SK-N-SH (cell line): ENCODE measurements at regions not wholly inside any gene's neighbourhood (a gene's known extent, or its start where the extent isn't known, plus 50 kb on each side); places are given as distances from the start of the nearest gene placed in this dataset.

ENCODE experiments used
- CTCF ChIA-PET: fragments of 300-600, 350-600 bp; formaldehyde crosslinking; extraction: SDS; loops from one replicate; lab custom pipeline; 2021; lab: Yijun Ruan, JAX
- POLR2A ChIA-PET: fragments of 350-600 bp; sonication (Branson Sonifier 250); formaldehyde crosslinking; extraction: SDS; loops from one replicate; lab custom pipeline; 2020; ENCODE audit warnings: antibody characterized with exemption, inconsistent platforms; lab: Yijun Ruan, JAX
- DNase-seq: peaks from one replicate; pipeline ENCODE4 v3.0.0; 2012
- H2AFZ ChIP-seq: fragments of 200-600 bp; sonication (generic); 2 replicates; pipeline ENCODE4 v1.8.1; 2016; ENCODE audit warnings: antibody characterized with exemption, mild to moderate bottlenecking, low read depth
- H3F3A ChIP-seq: fragments of 200-600 bp; sonication (generic); replicated peaks from 2 replicates; pipeline ENCODE3; 2016; ENCODE audit warnings: antibody characterized with exemption, mild to moderate bottlenecking; ENCODE audit not compliant: insufficient read depth
- H3K27ac ChIP-seq, 2 experiments: fragments of 200-500 bp in 1 of 2; fragments of 200-600 bp in 1 of 2; sonication (Bioruptor generic) in 1 of 2; sonication (generic), shearing (Covaris generic) in 1 of 2; 2 replicates each; pipeline versions ENCODE4 v1.5.1 to v1.6.1; 2014 to 2016; ENCODE audit warnings: low read depth in 2 of 2, inconsistent platforms in 1 of 2, low read length in 1 of 2, mild to moderate bottlenecking in 1 of 2, mixed read lengths in 1 of 2
- H3K27me3 ChIP-seq: fragments of 200-600 bp; sonication (generic), shearing (Covaris generic); 2 replicates; pipeline ENCODE4 v1.6.1; 2016; ENCODE audit warnings: mixed run types; ENCODE audit not compliant: insufficient read depth
- H3K36me3 ChIP-seq, 2 experiments: fragments of 200-500 bp in 1 of 2; fragments of 200-600 bp in 1 of 2; sonication (Bioruptor generic) in 1 of 2; sonication (generic) in 1 of 2; replicated peaks in 1 of 2; 2 replicates each; pipeline versions ENCODE3 to v1.5.1; 2014 to 2016; ENCODE audit warnings: low read length in 1 of 2, mild to moderate bottlenecking in 1 of 2; ENCODE audit not compliant: insufficient read depth in 2 of 2, control insufficient read depth in 1 of 2
- H3K4me1 ChIP-seq, 2 experiments: fragments of 200-500 bp in 1 of 2; fragments of 200-600 bp in 1 of 2; sonication (Bioruptor generic) in 1 of 2; sonication (generic), shearing (Covaris generic) in 1 of 2; 2 replicates each; pipeline versions ENCODE4 v1.5.1 to v1.6.1; 2014 to 2016; ENCODE audit warnings: low read depth in 1 of 2, low read length in 1 of 2, mixed run types in 1 of 2; ENCODE audit not compliant: insufficient read depth in 2 of 2, control insufficient read depth in 1 of 2
- H3K4me2 ChIP-seq: fragments of 200-600 bp; sonication (generic), shearing (Covaris generic); 2 replicates; pipeline ENCODE4 v1.6.1; 2017; ENCODE audit warnings: mixed run types
- H3K4me3 ChIP-seq, 2 experiments: fragments of 200-500 bp in 1 of 2; fragments of 200-600 bp in 1 of 2; sonication (Bioruptor generic) in 1 of 2; sonication (generic), shearing (Covaris generic) in 1 of 2; 2 replicates each; pipeline versions ENCODE4 v1.5.1 to v1.8.1; 2014 to 2016; ENCODE audit warnings: low read depth in 2 of 2, inconsistent platforms in 1 of 2, low read length in 1 of 2, mild to moderate bottlenecking in 1 of 2, mixed read lengths in 1 of 2, moderate library complexity in 1 of 2
- H3K79me2 ChIP-seq: fragments of 200-600 bp; sonication (generic); 2 replicates; pipeline ENCODE4 v1.8.1; 2017; ENCODE audit warnings: mild to moderate bottlenecking; ENCODE audit not compliant: insufficient read depth
- H3K9ac ChIP-seq: fragments of 200-600 bp; sonication (generic); 2 replicates; pipeline ENCODE4 v1.6.1; 2017; ENCODE audit warnings: mixed run types
- H3K9me2 ChIP-seq: fragments of 200-600 bp; sonication (generic); 2 replicates; pipeline ENCODE4 v1.6.1; 2017; ENCODE audit warnings: mixed run types
- H3K9me3 ChIP-seq: fragments of 200-600 bp; sonication (generic); 2 replicates; pipeline ENCODE4 v1.6.1; 2017; ENCODE audit warnings: mixed run types, mild to moderate bottlenecking, moderate library complexity
- H4K20me1 ChIP-seq: fragments of 200-600 bp; sonication (generic); 2 replicates; pipeline ENCODE4 v1.6.1; 2017; ENCODE audit warnings: mild to moderate bottlenecking, mixed run types; ENCODE audit not compliant: insufficient read depth
- ELF1 ChIP-seq: IDR thresholded peaks from 2 replicates; pipeline ENCODE4 v1.4.0; 2012
- EP300 ChIP-seq, 2 experiments: IDR thresholded peaks; 2 replicates each; pipeline versions ENCODE4 v1.4.0 to v1.6.1; 2012; ENCODE audit warnings: borderline replicate concordance in 1 of 2, low read depth in 1 of 2, low read length in 1 of 2
- EZH2phosphoT487 ChIP-seq: fragments of 200-600 bp; sonication (generic); IDR thresholded peaks from 2 replicates; pipeline ENCODE4 v1.6.1; 2017; ENCODE audit warnings: low read depth, mixed run types, mild to moderate bottlenecking, antibody characterized with exemption, moderate library complexity, borderline replicate concordance
- MEF2A ChIP-seq: IDR thresholded peaks from 2 replicates; pipeline ENCODE4 v1.4.0; 2012; ENCODE audit warnings: low read depth, borderline replicate concordance
- TAF1 ChIP-seq: IDR thresholded peaks from 2 replicates; pipeline ENCODE4 v1.6.1; 2012; ENCODE audit warnings: low read depth, mild to moderate bottlenecking, low read length, moderate library complexity, borderline replicate concordance
- WGBS: methylation state at CpG from one replicate; pipeline ENCODE4 v1.1.6; 2017; ENCODE audit warnings: low lambda C conversion rate; 5-methylcytosine and 5-hydroxymethylcytosine counted together
- TF ChIP-seq, protein P1 (sequence below): fragments of 150-350 bp; IDR thresholded peaks from 2 replicates; pipeline ENCODE4 v1.6.1; 2017; ENCODE audit warnings: antibody characterized with exemption, low read length, low read depth, borderline replicate concordance
- TF ChIP-seq, protein P2 (sequence below): IDR thresholded peaks from 2 replicates; pipeline ENCODE4 v1.4.0; 2012; ENCODE audit warnings: low read depth, borderline replicate concordance
- TF ChIP-seq, protein P3 (sequence below): IDR thresholded peaks from 2 replicates; pipeline ENCODE4; 2012
- TF ChIP-seq, protein P4 (sequence below): IDR thresholded peaks from 2 replicates; pipeline ENCODE4 v1.6.1; 2012; ENCODE audit warnings: mild to moderate bottlenecking, low read depth, low read length, moderate library complexity
- TF ChIP-seq, protein P5 (sequence below): IDR thresholded peaks from 2 replicates; pipeline ENCODE4 v1.4.0; 2012; ENCODE audit warnings: low read depth, borderline replicate concordance
- TF ChIP-seq, protein P6 (sequence below): fragments of 200-600 bp; sonication (generic); IDR thresholded peaks from 2 replicates; pipeline ENCODE4 v1.6.1; 2017; ENCODE audit warnings: antibody characterized with exemption, mild to moderate bottlenecking, moderate library complexity

DNA sequence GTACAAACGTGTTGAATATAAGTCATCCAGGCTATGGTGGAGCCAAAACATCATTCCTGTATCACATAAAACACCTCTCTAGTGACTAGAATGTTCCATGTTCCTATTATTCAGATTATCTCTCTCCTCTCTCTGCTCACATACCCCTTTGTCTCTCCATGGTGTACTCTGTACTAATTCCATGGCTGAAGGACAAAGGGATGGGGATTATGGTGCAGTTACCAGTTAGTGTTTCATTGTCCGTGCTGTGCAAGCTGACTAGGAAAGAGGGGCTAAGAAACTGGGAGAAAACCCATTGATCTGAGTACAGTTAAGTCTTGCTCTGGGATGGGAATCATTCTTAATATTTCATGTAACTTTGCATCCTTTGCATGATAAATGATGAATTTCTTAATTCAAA, 397.4 kb upstream of the NOX3 start (continued):
- TF ChIP-seq, protein P1, sequence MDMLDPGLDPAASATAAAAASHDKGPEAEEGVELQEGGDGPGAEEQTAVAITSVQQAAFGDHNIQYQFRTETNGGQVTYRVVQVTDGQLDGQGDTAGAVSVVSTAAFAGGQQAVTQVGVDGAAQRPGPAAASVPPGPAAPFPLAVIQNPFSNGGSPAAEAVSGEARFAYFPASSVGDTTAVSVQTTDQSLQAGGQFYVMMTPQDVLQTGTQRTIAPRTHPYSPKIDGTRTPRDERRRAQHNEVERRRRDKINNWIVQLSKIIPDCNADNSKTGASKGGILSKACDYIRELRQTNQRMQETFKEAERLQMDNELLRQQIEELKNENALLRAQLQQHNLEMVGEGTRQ: no peak
- TF ChIP-seq MEF2A (no peak), TAF1 (no peak)

DNA sequence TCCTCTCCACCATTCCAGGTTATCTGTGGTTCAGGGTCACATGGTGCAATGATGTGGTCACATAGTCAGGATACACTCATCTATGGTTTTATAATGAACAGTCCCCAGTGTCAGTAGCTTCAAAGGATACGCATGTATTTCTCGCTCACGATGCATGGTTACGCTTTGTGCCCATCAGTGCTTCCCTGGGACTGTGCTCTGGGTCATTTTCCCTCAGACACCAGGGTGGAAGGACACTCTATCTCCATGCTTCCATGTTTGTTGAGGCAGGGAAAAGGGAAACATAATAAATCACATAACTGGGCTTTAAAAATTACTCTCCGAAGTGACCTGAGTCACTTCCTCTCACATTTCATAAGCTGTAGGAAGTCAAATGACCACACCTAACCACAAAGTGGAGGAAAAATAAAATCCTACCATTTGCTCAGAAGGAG, 394.8 kb upstream of the NOX3 start:
- Histone ChIP-seq H3K9me2 (no peaks in the 10 kb centered on the region), H3K36me3 (no peaks in the 10 kb centered on the region), H2AFZ (peak overlapping the region; percentile 44; the same call in 1 of the 2 replicates), H3K4me1 (peaks cover 0 to 2% of the 10 kb centered on the region in 2 experiments; a peak in 1 of 4 replicates), H3K4me3 (no peak overlapping the region), H3K27ac (peak overlapping the region in 1 of 2 experiments; percentile 38; a peak in 2 of 4 replicates), H3K79me2 (no peaks in the 10 kb centered on the region), H3K9me3 (peaks cover 4% of the 10 kb centered on the region; the same call in 1 of the 2 replicates), H3F3A (peaks cover 4% of the 10 kb centered on the region), H4K20me1 (no peaks in the 10 kb centered on the region), H3K4me2 (no peak overlapping the region), H3K27me3 (no peaks in the 10 kb centered on the region), H3K9ac (no peak overlapping the region)
- DNase-seq: no peak
- TF ChIP-seq, protein P2, sequence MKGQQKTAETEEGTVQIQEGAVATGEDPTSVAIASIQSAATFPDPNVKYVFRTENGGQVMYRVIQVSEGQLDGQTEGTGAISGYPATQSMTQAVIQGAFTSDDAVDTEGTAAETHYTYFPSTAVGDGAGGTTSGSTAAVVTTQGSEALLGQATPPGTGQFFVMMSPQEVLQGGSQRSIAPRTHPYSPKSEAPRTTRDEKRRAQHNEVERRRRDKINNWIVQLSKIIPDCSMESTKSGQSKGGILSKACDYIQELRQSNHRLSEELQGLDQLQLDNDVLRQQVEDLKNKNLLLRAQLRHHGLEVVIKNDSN: 0 out of 2 replicates have a peak, but pooled peaks have one; percentile 14
- TF ChIP-seq, protein P3, sequence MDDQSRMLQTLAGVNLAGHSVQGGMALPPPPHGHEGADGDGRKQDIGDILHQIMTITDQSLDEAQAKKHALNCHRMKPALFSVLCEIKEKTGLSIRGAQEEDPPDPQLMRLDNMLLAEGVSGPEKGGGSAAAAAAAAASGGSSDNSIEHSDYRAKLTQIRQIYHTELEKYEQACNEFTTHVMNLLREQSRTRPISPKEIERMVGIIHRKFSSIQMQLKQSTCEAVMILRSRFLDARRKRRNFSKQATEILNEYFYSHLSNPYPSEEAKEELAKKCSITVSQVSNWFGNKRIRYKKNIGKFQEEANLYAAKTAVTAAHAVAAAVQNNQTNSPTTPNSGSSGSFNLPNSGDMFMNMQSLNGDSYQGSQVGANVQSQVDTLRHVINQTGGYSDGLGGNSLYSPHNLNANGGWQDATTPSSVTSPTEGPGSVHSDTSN: peak; percentile 28; the same call in 1 of the 2 replicates
- no peak for TF ChIP-seq EP300 (IDR thresholded peaks at IDR 0.05; ENCODE audit: borderline replicate concordance in 1 of 2, low read depth in 1 of 2, low read length in 1 of 2)
- 80% methylated on average over 5 of the region's 5 CpGs for WGBS
- POLR2A ChIA-PET: no interaction called here
- CTCF ChIA-PET: no interaction called here

DNA sequence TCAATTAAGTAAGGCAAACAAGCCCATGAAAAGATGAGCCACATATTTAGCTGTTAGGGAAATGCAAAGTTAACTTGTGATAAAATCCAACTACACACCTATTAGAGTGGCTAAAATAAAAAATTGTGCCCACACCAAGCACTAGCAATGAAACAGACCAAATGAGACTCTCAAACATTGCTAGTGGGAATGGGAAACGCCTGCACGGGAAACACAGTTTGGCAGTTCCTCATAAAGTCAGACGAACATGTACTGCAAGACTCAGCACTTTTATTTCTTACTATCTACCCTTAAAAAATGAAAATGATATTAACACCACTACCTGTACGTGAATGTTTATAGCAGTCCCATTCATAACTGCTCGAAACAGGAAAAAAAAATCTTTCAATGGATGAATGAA, 392.1 kb upstream of the NOX3 start:
- POLR2A ChIA-PET: no interaction called here
- H3K27me3 ChIP-seq: no peaks in the 10 kb centered on the region
- peaks cover 0 to 3% of the 10 kb centered on the region in 2 experiments for H3K36me3 ChIP-seq
- CTCF ChIA-PET: no interaction called here
- H3K9ac ChIP-seq: no peak overlapping the region
- H3K4me1 ChIP-seq: peaks cover 0 to 2% of the 10 kb centered on the region in 2 experiments; a peak in 1 of 4 replicates
- no peak overlapping the region for H3K4me2 ChIP-seq
- no peak for DNase-seq
- H3K27ac ChIP-seq: no peak overlapping the region
- H3K9me2 ChIP-seq: no peaks in the 10 kb centered on the region
- 85% methylated on average over 5 of the region's 5 CpGs for WGBS
- no peaks in the 10 kb centered on the region for H4K20me1 ChIP-seq
- no peaks in the 10 kb centered on the region for H3K79me2 ChIP-seq
- H2AFZ ChIP-seq: no peak overlapping the region
- peaks cover 4% of the 10 kb centered on the region for H3F3A ChIP-seq
- peaks cover 9% of the 10 kb centered on the region; the same call in 1 of the 2 replicates for H3K9me3 ChIP-seq
- no peak overlapping the region for H3K4me3 ChIP-seq
- TF ChIP-seq, protein P4, sequence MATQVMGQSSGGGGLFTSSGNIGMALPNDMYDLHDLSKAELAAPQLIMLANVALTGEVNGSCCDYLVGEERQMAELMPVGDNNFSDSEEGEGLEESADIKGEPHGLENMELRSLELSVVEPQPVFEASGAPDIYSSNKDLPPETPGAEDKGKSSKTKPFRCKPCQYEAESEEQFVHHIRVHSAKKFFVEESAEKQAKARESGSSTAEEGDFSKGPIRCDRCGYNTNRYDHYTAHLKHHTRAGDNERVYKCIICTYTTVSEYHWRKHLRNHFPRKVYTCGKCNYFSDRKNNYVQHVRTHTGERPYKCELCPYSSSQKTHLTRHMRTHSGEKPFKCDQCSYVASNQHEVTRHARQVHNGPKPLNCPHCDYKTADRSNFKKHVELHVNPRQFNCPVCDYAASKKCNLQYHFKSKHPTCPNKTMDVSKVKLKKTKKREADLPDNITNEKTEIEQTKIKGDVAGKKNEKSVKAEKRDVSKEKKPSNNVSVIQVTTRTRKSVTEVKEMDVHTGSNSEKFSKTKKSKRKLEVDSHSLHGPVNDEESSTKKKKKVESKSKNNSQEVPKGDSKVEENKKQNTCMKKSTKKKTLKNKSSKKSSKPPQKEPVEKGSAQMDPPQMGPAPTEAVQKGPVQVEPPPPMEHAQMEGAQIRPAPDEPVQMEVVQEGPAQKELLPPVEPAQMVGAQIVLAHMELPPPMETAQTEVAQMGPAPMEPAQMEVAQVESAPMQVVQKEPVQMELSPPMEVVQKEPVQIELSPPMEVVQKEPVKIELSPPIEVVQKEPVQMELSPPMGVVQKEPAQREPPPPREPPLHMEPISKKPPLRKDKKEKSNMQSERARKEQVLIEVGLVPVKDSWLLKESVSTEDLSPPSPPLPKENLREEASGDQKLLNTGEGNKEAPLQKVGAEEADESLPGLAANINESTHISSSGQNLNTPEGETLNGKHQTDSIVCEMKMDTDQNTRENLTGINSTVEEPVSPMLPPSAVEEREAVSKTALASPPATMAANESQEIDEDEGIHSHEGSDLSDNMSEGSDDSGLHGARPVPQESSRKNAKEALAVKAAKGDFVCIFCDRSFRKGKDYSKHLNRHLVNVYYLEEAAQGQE: no peak
- TF ChIP-seq EZH2phosphoT487 (no peak), ELF1 (no peak)
- TF ChIP-seq, protein P3: no peak
- TF ChIP-seq, protein P5, sequence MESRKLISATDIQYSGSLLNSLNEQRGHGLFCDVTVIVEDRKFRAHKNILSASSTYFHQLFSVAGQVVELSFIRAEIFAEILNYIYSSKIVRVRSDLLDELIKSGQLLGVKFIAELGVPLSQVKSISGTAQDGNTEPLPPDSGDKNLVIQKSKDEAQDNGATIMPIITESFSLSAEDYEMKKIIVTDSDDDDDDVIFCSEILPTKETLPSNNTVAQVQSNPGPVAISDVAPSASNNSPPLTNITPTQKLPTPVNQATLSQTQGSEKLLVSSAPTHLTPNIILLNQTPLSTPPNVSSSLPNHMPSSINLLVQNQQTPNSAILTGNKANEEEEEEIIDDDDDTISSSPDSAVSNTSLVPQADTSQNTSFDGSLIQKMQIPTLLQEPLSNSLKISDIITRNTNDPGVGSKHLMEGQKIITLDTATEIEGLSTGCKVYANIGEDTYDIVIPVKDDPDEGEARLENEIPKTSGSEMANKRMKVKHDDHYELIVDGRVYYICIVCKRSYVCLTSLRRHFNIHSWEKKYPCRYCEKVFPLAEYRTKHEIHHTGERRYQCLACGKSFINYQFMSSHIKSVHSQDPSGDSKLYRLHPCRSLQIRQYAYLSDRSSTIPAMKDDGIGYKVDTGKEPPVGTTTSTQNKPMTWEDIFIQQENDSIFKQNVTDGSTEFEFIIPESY: no peak
- TF ChIP-seq, protein P6, sequence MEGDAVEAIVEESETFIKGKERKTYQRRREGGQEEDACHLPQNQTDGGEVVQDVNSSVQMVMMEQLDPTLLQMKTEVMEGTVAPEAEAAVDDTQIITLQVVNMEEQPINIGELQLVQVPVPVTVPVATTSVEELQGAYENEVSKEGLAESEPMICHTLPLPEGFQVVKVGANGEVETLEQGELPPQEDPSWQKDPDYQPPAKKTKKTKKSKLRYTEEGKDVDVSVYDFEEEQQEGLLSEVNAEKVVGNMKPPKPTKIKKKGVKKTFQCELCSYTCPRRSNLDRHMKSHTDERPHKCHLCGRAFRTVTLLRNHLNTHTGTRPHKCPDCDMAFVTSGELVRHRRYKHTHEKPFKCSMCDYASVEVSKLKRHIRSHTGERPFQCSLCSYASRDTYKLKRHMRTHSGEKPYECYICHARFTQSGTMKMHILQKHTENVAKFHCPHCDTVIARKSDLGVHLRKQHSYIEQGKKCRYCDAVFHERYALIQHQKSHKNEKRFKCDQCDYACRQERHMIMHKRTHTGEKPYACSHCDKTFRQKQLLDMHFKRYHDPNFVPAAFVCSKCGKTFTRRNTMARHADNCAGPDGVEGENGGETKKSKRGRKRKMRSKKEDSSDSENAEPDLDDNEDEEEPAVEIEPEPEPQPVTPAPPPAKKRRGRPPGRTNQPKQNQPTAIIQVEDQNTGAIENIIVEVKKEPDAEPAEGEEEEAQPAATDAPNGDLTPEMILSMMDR: no peak
